CD14-positive monocyte (primary cell): ENCODE measurements at regions not wholly inside any gene's neighbourhood (a gene's known extent, or its start where the extent isn't known, plus 50 kb on each side); places are given as distances from the start of the nearest gene placed in this dataset.

Experiments
- DNase-seq, 3 donors: peaks; one replicate each; pipeline ENCODE4 v3.0.0-alpha.2; 2011 to 2022
- H2AFZ ChIP-seq: 2 replicates; pipeline ENCODE4 v1.6.0; 2012; ENCODE audit warnings: mild to moderate bottlenecking, low read depth, low read length, inconsistent platforms; ENCODE audit not compliant: insufficient read depth, poor library complexity, severe bottlenecking
- H3K27ac ChIP-seq, 2 donors: 1 replicate in 1 of 2; 2 replicates in 1 of 2; pipeline ENCODE4 v1.5.1; 2012 to 2013; ENCODE audit warnings: low read length in 2 of 2, control low read depth in 1 of 2, inconsistent platforms in 1 of 2, low read depth in 1 of 2, mild to moderate bottlenecking in 1 of 2
- H3K27me3 ChIP-seq, 2 donors: one replicate each; pipeline versions ENCODE4 v1.6.0 to v1.6.1; 2011 to 2013; ENCODE audit warnings: low read length in 2 of 2; ENCODE audit not compliant: control insufficient read depth in 2 of 2, insufficient read depth in 2 of 2
- H3K36me3 ChIP-seq, 2 donors: replicated peaks in 1 of 2; 1 replicate in 1 of 2; 2 replicates in 1 of 2; pipeline versions ENCODE4 v1.5.1 to v1.6.1; 2012 to 2013; ENCODE audit warnings: low read length in 2 of 2, control low read depth in 1 of 2, inconsistent platforms in 1 of 2, mild to moderate bottlenecking in 1 of 2; ENCODE audit not compliant: insufficient read depth in 2 of 2, control insufficient read depth in 1 of 2
- H3K4me1 ChIP-seq, 2 donors: 1 replicate in 1 of 2; 2 replicates in 1 of 2; pipeline versions ENCODE4 v1.5.1 to v1.6.1; 2012 to 2013; ENCODE audit warnings: low read length in 2 of 2, control low read depth in 1 of 2, inconsistent platforms in 1 of 2, mild to moderate bottlenecking in 1 of 2, moderate library complexity in 1 of 2; ENCODE audit not compliant: insufficient read depth in 2 of 2, control insufficient read depth in 1 of 2
- H3K4me2 ChIP-seq: replicated peaks from 2 replicates; pipeline ENCODE3; 2012; ENCODE audit warnings: low read length, moderate library complexity, mild to moderate bottlenecking; ENCODE audit not compliant: poor library complexity, severe bottlenecking; ENCODE audit errors: extremely low read depth
- H3K4me3 ChIP-seq, 3 experiments: fragments of 200-600 bp in 1 of 3; sonication (generic) in 1 of 3; replicated peaks in 1 of 3; 1 replicate in 2 of 3; 2 replicates in 1 of 3; pipeline ENCODE4 v1.5.1; 2011 to 2013; ENCODE audit warnings: low read length in 3 of 3, mild to moderate bottlenecking in 3 of 3, control low read depth in 2 of 3, low read depth in 2 of 3, inconsistent platforms in 1 of 3, moderate library complexity in 1 of 3
- H3K79me2 ChIP-seq: 2 replicates; pipeline ENCODE4 v1.6.0; 2012; ENCODE audit warnings: mild to moderate bottlenecking, control low read depth, inconsistent platforms, low read length, moderate library complexity; ENCODE audit not compliant: insufficient read depth
- H3K9ac ChIP-seq: 2 replicates; pipeline ENCODE4 v1.6.0; 2017; ENCODE audit warnings: low read length, mild to moderate bottlenecking; ENCODE audit not compliant: insufficient read depth, poor library complexity, severe bottlenecking
- H3K9me3 ChIP-seq, 2 donors: replicated peaks in 1 of 2; 1 replicate in 1 of 2; 2 replicates in 1 of 2; pipeline versions ENCODE4 v1.5.1 to v1.6.1; 2012 to 2013; ENCODE audit warnings: low read length in 2 of 2, control low read depth in 1 of 2; ENCODE audit not compliant: control insufficient read depth in 1 of 2, insufficient read depth in 1 of 2
- H4K20me1 ChIP-seq: 2 replicates; pipeline ENCODE4 v1.6.0; 2012; ENCODE audit warnings: mild to moderate bottlenecking, low read length, control low read depth, moderate library complexity; ENCODE audit not compliant: insufficient read depth
- H3K27ac Mint-ChIP-seq, 7 donors: one replicate each; pipeline ENCODE4 v1.8.0; 2020; ENCODE audit warnings: mild to moderate bottlenecking in 7 of 7, mixed read lengths in 7 of 7, moderate library complexity in 6 of 7, inconsistent platforms in 2 of 7
- H3K27me3 Mint-ChIP-seq, 3 donors: one replicate each; pipeline ENCODE4 v1.8.0; 2021 to 2022; ENCODE audit warnings: low read depth in 3 of 3, mild to moderate bottlenecking in 3 of 3, mixed read lengths in 3 of 3, moderate library complexity in 3 of 3, inconsistent platforms in 1 of 3
- H3K36me3 Mint-ChIP-seq, 2 donors: one replicate each; pipeline ENCODE4 v1.8.0; 2020; ENCODE audit warnings: mixed read lengths in 2 of 2, inconsistent platforms in 1 of 2, mild to moderate bottlenecking in 1 of 2
- H3K4me1 Mint-ChIP-seq: one replicate; pipeline ENCODE4 v1.8.0; 2020; ENCODE audit warnings: mild to moderate bottlenecking, mixed read lengths
- H3K4me3 Mint-ChIP-seq, 2 donors: one replicate each; pipeline ENCODE4 v1.8.0; 2020; ENCODE audit warnings: mild to moderate bottlenecking in 2 of 2, mixed read lengths in 2 of 2, moderate library complexity in 1 of 2
- H3K9me3 Mint-ChIP-seq, 7 donors: one replicate each; pipeline ENCODE4 v1.8.0; 2020 to 2022; ENCODE audit warnings: mixed read lengths in 7 of 7, mild to moderate bottlenecking in 6 of 7, moderate library complexity in 6 of 7, inconsistent platforms in 2 of 7
- CTCF ChIP-seq: fragments of 200-600 bp; IDR thresholded peaks from one replicate; pipeline ENCODE4 v1.8.0; 2022; ENCODE audit warnings: antibody characterized with exemption, mild to moderate bottlenecking
- WGBS: methylation state at CpG from one replicate; pipeline ENCODE4 v1.1.5; 2013; ENCODE audit warnings: missing lambda C conversion rate; ENCODE audit not compliant: insufficient coverage; 5-methylcytosine and 5-hydroxymethylcytosine counted together
- intact Hi-C, 2 donors: fragments of 100-400 bp; cut with micrococcal nuclease; formaldehyde crosslinking; loops; one replicate each; pipeline versions ENCODE4 v1.15.0 to v1.15.1; 2023

- Histone ChIP-seq H3K9ac (no peak overlapping the region), H3K4me2 (no peak overlapping the region), H3K4me3 (no peak overlapping the region), H3K36me3 (no peaks in the 10 kb centered on the region), H3K4me1 (no peaks in the 10 kb centered on the region), H3K79me2 (no peaks in the 10 kb centered on the region), H3K27me3 (no peaks in the 10 kb centered on the region), H4K20me1 (no peaks in the 10 kb centered on the region), H3K9me3 (no peaks in the 10 kb centered on the region), H3K27ac (no peak overlapping the region), H2AFZ (no peak overlapping the region)
- no peak overlapping the region for H3K27ac Mint-ChIP-seq
- H3K27me3 Mint-ChIP-seq, result peaks cover 2 to 6% (median 4%) of the 10 kb centered on the region in 3 donors
- no peaks in the 10 kb centered on the region for H3K36me3 Mint-ChIP-seq
- H3K9me3 Mint-ChIP-seq, result peaks cover 0 to 2% (median 0%) of the 10 kb centered on the region in 7 donors
- DNase-seq, result no peak
- no peaks in the 10 kb centered on the region for H3K4me1 Mint-ChIP-seq
- H3K4me3 Mint-ChIP-seq, result no peak overlapping the region
- TF ChIP-seq CTCF, result no peak
- WGBS, result 0% methylated on average over 1 of the region's 1 CpG
- intact Hi-C loops, result no loop called here
These were observed 124.8 kb upstream of the WSCD2 start for GRCh38 chr12:108004319-108004718.

GRCh38 chr12:108008163-108008905 is 120.8 kb upstream of the WSCD2 start:
- Mint-ChIP-seq H3K4me1 (no peaks in the 10 kb centered on the region), H3K27me3 (peaks cover 4 to 8% (median 4%) of the 10 kb centered on the region in 3 donors), H3K9me3 (no peaks in the 10 kb centered on the region), H3K36me3 (no peaks in the 10 kb centered on the region), H3K27ac (no peak overlapping the region), H3K4me3 (no peak overlapping the region)
- intact Hi-C loops, result no loop called here
- no peak for TF ChIP-seq CTCF
- no CpG with 5 or more reads among the region's 2 CpGs for WGBS
- H3K79me2 ChIP-seq, result no peaks in the 10 kb centered on the region
- no peak overlapping the region for H3K4me2 ChIP-seq
- no peaks in the 10 kb centered on the region for H3K4me1 ChIP-seq
- H3K36me3 ChIP-seq, result no peaks in the 10 kb centered on the region
- H3K27me3 ChIP-seq, result peaks cover 0 to 4% of the 10 kb centered on the region in 2 donors
- H3K9ac ChIP-seq, result no peak overlapping the region
- no peak overlapping the region for H2AFZ ChIP-seq
- H3K27ac ChIP-seq, result no peak overlapping the region
- H3K9me3 ChIP-seq, result no peaks in the 10 kb centered on the region
- H4K20me1 ChIP-seq, result no peaks in the 10 kb centered on the region
- H3K4me3 ChIP-seq, result no peak overlapping the region
- DNase-seq, result no peak
